CD4-positive, alpha-beta memory T cell (primary cell): ENCODE measurements at regions not wholly inside any gene's neighbourhood (a gene's known extent, or its start where the extent isn't known, plus 50 kb on each side); places are given as distances from the start of the nearest gene placed in this dataset.

Experiments
- CTCF ChIA-PET: fragments of 350-600 bp; sonication (Branson Sonifier 250); formaldehyde crosslinking; loops from one replicate; lab custom pipeline; 2021; ENCODE audit warnings: inconsistent platforms; ENCODE audit not compliant: partially characterized antibody; lab: Charles Lee
- POLR2A ChIA-PET: fragments of 350-600 bp; sonication (Branson Sonifier 250); formaldehyde crosslinking; loops from one replicate; lab custom pipeline; 2021; ENCODE audit not compliant: partially characterized antibody; lab: Charles Lee
- DNase-seq, 5 donors: peaks; one replicate each; pipeline versions ENCODE4 v3.0.0 to v3.0.0-alpha.2; 2020 to 2022; ENCODE audit warnings: mixed read lengths in 1 of 5
- H3K27ac ChIP-seq: one replicate; pipeline ENCODE4 v1.7.0; 2013; ENCODE audit warnings: low read depth, low read length
- H3K27me3 ChIP-seq: 2 replicates; pipeline ENCODE4 v1.7.0; 2013; ENCODE audit warnings: mild to moderate bottlenecking, low read length, moderate library complexity; ENCODE audit not compliant: insufficient read depth
- H3K36me3 ChIP-seq: 2 replicates; pipeline ENCODE4 v1.7.0; 2013; ENCODE audit warnings: mild to moderate bottlenecking, low read length, moderate library complexity; ENCODE audit not compliant: insufficient read depth
- H3K4me1 ChIP-seq: 2 replicates; pipeline ENCODE4 v1.7.0; 2013; ENCODE audit warnings: mild to moderate bottlenecking, low read length, moderate library complexity; ENCODE audit not compliant: insufficient read depth
- H3K4me3 ChIP-seq, 2 donors: one replicate each; pipeline ENCODE4 v1.7.0; 2013; ENCODE audit warnings: low read length in 2 of 2, mild to moderate bottlenecking in 1 of 2
- H3K9me3 ChIP-seq, 2 donors: one replicate each; pipeline ENCODE4 v1.7.0; 2013; ENCODE audit warnings: low read length in 2 of 2, control low read depth in 1 of 2; ENCODE audit not compliant: control insufficient read depth in 1 of 2
- H3K27ac Mint-ChIP-seq, 7 donors: one replicate each; pipeline ENCODE4 v1.8.0; 2020 to 2021; ENCODE audit warnings: mixed read lengths in 7 of 7, mild to moderate bottlenecking in 6 of 7, inconsistent platforms in 3 of 7, moderate library complexity in 3 of 7
- H3K27me3 Mint-ChIP-seq, 2 donors: one replicate each; pipeline ENCODE4 v1.8.0; 2020 to 2021; ENCODE audit warnings: mixed read lengths in 2 of 2
- H3K36me3 Mint-ChIP-seq, 2 donors: one replicate each; pipeline ENCODE4 v1.8.0; 2020 to 2021; ENCODE audit warnings: mixed read lengths in 2 of 2, inconsistent platforms in 1 of 2, mild to moderate bottlenecking in 1 of 2
- H3K4me1 Mint-ChIP-seq, 4 donors: one replicate each; pipeline ENCODE4 v1.8.0; 2020 to 2021; ENCODE audit warnings: mixed read lengths in 4 of 4, mild to moderate bottlenecking in 1 of 4
- H3K4me3 Mint-ChIP-seq, 8 donors: one replicate each; pipeline ENCODE4 v1.8.0; 2020 to 2021; ENCODE audit warnings: mixed read lengths in 8 of 8, mild to moderate bottlenecking in 7 of 8, moderate library complexity in 6 of 8, inconsistent platforms in 3 of 8
- H3K9me3 Mint-ChIP-seq, 8 donors: one replicate each; pipeline ENCODE4 v1.8.0; 2020 to 2021; ENCODE audit warnings: mixed read lengths in 8 of 8, mild to moderate bottlenecking in 5 of 8, inconsistent platforms in 3 of 8, moderate library complexity in 1 of 8
- intact Hi-C: fragments of 100-400 bp; cut with micrococcal nuclease; formaldehyde crosslinking; loops from one replicate; pipeline ENCODE4 v1.15.1; 2023

- no peaks in the 10 kb centered on the region for H3K9me3 ChIP-seq
- no peak for DNase-seq
- H3K27me3 Mint-ChIP-seq = peaks cover 0 to 2% of the 10 kb centered on the region in 2 donors
- H3K36me3 Mint-ChIP-seq = no peaks in the 10 kb centered on the region
- peaks cover 0 to 1% (median 0%) of the 10 kb centered on the region in 8 donors for H3K9me3 Mint-ChIP-seq
- H3K27ac ChIP-seq = no peak overlapping the region
- ChIA-PET POLR2A (no interaction called here), CTCF (no interaction called here)
- no peaks in the 10 kb centered on the region for H3K4me1 ChIP-seq
- intact Hi-C loops = no loop called here
- H3K4me1 Mint-ChIP-seq = no peaks in the 10 kb centered on the region
- no peak overlapping the region for H3K4me3 ChIP-seq
- no peak overlapping the region for H3K4me3 Mint-ChIP-seq
- H3K27me3 ChIP-seq = no peaks in the 10 kb centered on the region
- H3K36me3 ChIP-seq = no peaks in the 10 kb centered on the region
- H3K27ac Mint-ChIP-seq = no peak overlapping the region
These were observed 802.9 kb upstream of the ID2 start for GRCh38 chr2:7878786-7879482.

GRCh38 chr2:7879483-7879835, 802.4 kb upstream of the ID2 start:
- no peak overlapping the region for H3K4me3 Mint-ChIP-seq
- H3K4me1 Mint-ChIP-seq = no peaks in the 10 kb centered on the region
- no peak overlapping the region for H3K27ac Mint-ChIP-seq
- H3K27me3 Mint-ChIP-seq = peaks cover 0 to 2% of the 10 kb centered on the region in 2 donors
- Histone ChIP-seq H3K4me1 (no peaks in the 10 kb centered on the region), H3K27me3 (no peaks in the 10 kb centered on the region), H3K36me3 (no peaks in the 10 kb centered on the region), H3K9me3 (no peaks in the 10 kb centered on the region), H3K4me3 (no peak overlapping the region), H3K27ac (no peak overlapping the region)
- H3K36me3 Mint-ChIP-seq = no peaks in the 10 kb centered on the region
- ChIA-PET CTCF (no interaction called here), POLR2A (no interaction called here)
- intact Hi-C loops = no loop called here
- peaks cover 0 to 1% (median 0%) of the 10 kb centered on the region in 8 donors for H3K9me3 Mint-ChIP-seq
- DNase-seq = no peak

GRCh38 chr2:7880126-7880525, 801.7 kb upstream of the ID2 start:
- H3K4me3 ChIP-seq = no peak overlapping the region
- no peaks in the 10 kb centered on the region for H3K9me3 ChIP-seq
- intact Hi-C loops = no loop called here
- H3K36me3 ChIP-seq = no peaks in the 10 kb centered on the region
- H3K4me1 ChIP-seq = no peaks in the 10 kb centered on the region
- Mint-ChIP-seq H3K36me3 (no peaks in the 10 kb centered on the region), H3K4me3 (no peak overlapping the region), H3K27ac (no peak overlapping the region), H3K27me3 (peaks cover 0 to 2% of the 10 kb centered on the region in 2 donors), H3K4me1 (no peaks in the 10 kb centered on the region), H3K9me3 (peaks cover 0 to 1% (median 0%) of the 10 kb centered on the region in 8 donors)
- no peak for DNase-seq
- H3K27me3 ChIP-seq = no peaks in the 10 kb centered on the region
- H3K27ac ChIP-seq = no peak overlapping the region
- CTCF ChIA-PET = no interaction called here
- POLR2A ChIA-PET = no interaction called here

- DNase-seq = no peak
- no peak overlapping the region for H3K4me3 ChIP-seq
- intact Hi-C loops = no loop called here
- H3K9me3 ChIP-seq = no peaks in the 10 kb centered on the region
- POLR2A ChIA-PET = no interaction called here
- CTCF ChIA-PET = no interaction called here
- H3K27me3 Mint-ChIP-seq = peaks cover 0 to 2% of the 10 kb centered on the region in 2 donors
- H3K4me1 ChIP-seq = no peaks in the 10 kb centered on the region
- no peaks in the 10 kb centered on the region for H3K36me3 Mint-ChIP-seq
- H3K4me1 Mint-ChIP-seq = no peaks in the 10 kb centered on the region
- H3K27ac Mint-ChIP-seq = no peak overlapping the region
- H3K27ac ChIP-seq = no peak overlapping the region
- H3K36me3 ChIP-seq = no peaks in the 10 kb centered on the region
- peaks cover 0 to 1% (median 0%) of the 10 kb centered on the region in 8 donors for H3K9me3 Mint-ChIP-seq
- H3K4me3 Mint-ChIP-seq = no peak overlapping the region
- no peaks in the 10 kb centered on the region for H3K27me3 ChIP-seq
These were observed 801.3 kb upstream of the ID2 start for GRCh38 chr2:7880566-7880965.

- no peak overlapping the region for H3K27ac ChIP-seq
- no peaks in the 10 kb centered on the region for H3K9me3 ChIP-seq
- intact Hi-C loops = no loop called here
- Mint-ChIP-seq H3K4me1 (no peaks in the 10 kb centered on the region), H3K36me3 (no peaks in the 10 kb centered on the region), H3K27me3 (peaks cover 0 to 2% of the 10 kb centered on the region in 2 donors), H3K9me3 (peaks cover 0 to 1% (median 0%) of the 10 kb centered on the region in 8 donors), H3K27ac (no peak overlapping the region), H3K4me3 (no peak overlapping the region)
- H3K36me3 ChIP-seq = no peaks in the 10 kb centered on the region
- no peaks in the 10 kb centered on the region for H3K27me3 ChIP-seq
- no peak overlapping the region for H3K4me3 ChIP-seq
- no peak for DNase-seq
- CTCF ChIA-PET = no interaction called here
- POLR2A ChIA-PET = no interaction called here
- no peaks in the 10 kb centered on the region for H3K4me1 ChIP-seq
These were observed 800.8 kb upstream of the ID2 start for GRCh38 chr2:7881063-7881462.

- no peaks in the 10 kb centered on the region for H3K4me1 Mint-ChIP-seq
- H3K9me3 Mint-ChIP-seq = peaks cover 0 to 1% (median 0%) of the 10 kb centered on the region in 8 donors
- POLR2A ChIA-PET = no interaction called here
These were observed 800.4 kb upstream of the ID2 start for GRCh38 chr2:7881466-7881865.

GRCh38 chr2:7882296-7882695, 799.6 kb upstream of the ID2 start:
- H3K27me3 ChIP-seq = no peaks in the 10 kb centered on the region

More at GRCh38 chr2:7881466-7881865, 800.4 kb upstream of the ID2 start:
- Histone ChIP-seq H3K27me3 (no peaks in the 10 kb centered on the region), H3K9me3 (no peaks in the 10 kb centered on the region), H3K36me3 (no peaks in the 10 kb centered on the region), H3K4me3 (no peak overlapping the region), H3K4me1 (no peaks in the 10 kb centered on the region), H3K27ac (no peak overlapping the region)
- Mint-ChIP-seq H3K27me3 (peaks cover 0 to under 1% of the 10 kb centered on the region in 2 donors), H3K27ac (no peak overlapping the region), H3K36me3 (no peaks in the 10 kb centered on the region), H3K4me3 (no peak overlapping the region)
- intact Hi-C loops = no loop called here
- DNase-seq = no peak
- CTCF ChIA-PET = no interaction called here

More at GRCh38 chr2:7882296-7882695, 799.6 kb upstream of the ID2 start:
- ChIA-PET POLR2A (no interaction called here), CTCF (no interaction called here)
- Mint-ChIP-seq H3K36me3 (no peaks in the 10 kb centered on the region), H3K4me1 (no peaks in the 10 kb centered on the region), H3K27me3 (no peaks in the 10 kb centered on the region), H3K9me3 (peaks cover 0 to 1% (median 0%) of the 10 kb centered on the region in 8 donors), H3K27ac (no peak overlapping the region), H3K4me3 (no peak overlapping the region)
- no peaks in the 10 kb centered on the region for H3K36me3 ChIP-seq
- DNase-seq = no peak
- no peaks in the 10 kb centered on the region for H3K4me1 ChIP-seq
- intact Hi-C loops = no loop called here
- H3K9me3 ChIP-seq = no peaks in the 10 kb centered on the region
- no peak overlapping the region for H3K4me3 ChIP-seq
- H3K27ac ChIP-seq = no peak overlapping the region
